HepG2 (cell line): ENCODE measurements at regions not wholly inside any gene's neighbourhood (a gene's known extent, or its start where the extent isn't known, plus 50 kb on each side); places are given as distances from the start of the nearest gene placed in this dataset.

Source experiments
- DBP ChIP-seq: sonication (generic); formaldehyde crosslinking; IDR thresholded peaks from 2 replicates; pipeline ENCODE4 v1.4.0; 2020; ENCODE audit warnings: missing genetic modification reagents; ENCODE audit errors: not compliant biosample characterization
- MAX ChIP-seq: IDR thresholded peaks from 2 replicates; pipeline ENCODE4 v1.6.1; 2012; ENCODE audit warnings: inconsistent platforms
- MEIS1 ChIP-seq: sonication (generic); formaldehyde crosslinking; IDR thresholded peaks from 2 replicates; pipeline ENCODE4 v1.9.0; 2021; ENCODE audit warnings: mild to moderate bottlenecking, missing genetic modification reagents, moderate library complexity, borderline replicate concordance
- NCOA2 ChIP-seq: sonication (generic); formaldehyde crosslinking; IDR thresholded peaks from 2 replicates; pipeline ENCODE4 v1.8.0; 2022; ENCODE audit warnings: inconsistent platforms
- RBAK ChIP-seq: sonication (generic); formaldehyde crosslinking; IDR thresholded peaks from 2 replicates; pipeline ENCODE4 v1.5.1; 2020; ENCODE audit warnings: mild to moderate bottlenecking, missing genetic modification reagents
- STAT6 ChIP-seq: sonication (generic); formaldehyde crosslinking; IDR thresholded peaks from 2 replicates; pipeline ENCODE4 v1.4.0; 2020; ENCODE audit warnings: missing genetic modification reagents, mild to moderate bottlenecking, borderline replicate concordance
- ZBTB7B ChIP-seq: sonication (generic); formaldehyde crosslinking; IDR thresholded peaks from 2 replicates; pipeline ENCODE4 v1.4.0; 2020; ENCODE audit warnings: missing genetic modification reagents
- ZFY ChIP-seq: sonication (generic); formaldehyde crosslinking; IDR thresholded peaks from 2 replicates; pipeline ENCODE4 v1.4.0; 2020; ENCODE audit warnings: missing genetic modification reagents
- ZKSCAN5 ChIP-seq: sonication (generic); formaldehyde crosslinking; IDR thresholded peaks from 2 replicates; pipeline ENCODE4 v1.5.1; 2020; ENCODE audit warnings: mild to moderate bottlenecking, missing genetic modification reagents
- ZNF205 ChIP-seq: IDR thresholded peaks from 2 replicates; pipeline ENCODE4 v1.6.1; 2018; ENCODE audit warnings: missing biosample characterization, missing genetic modification reagents
- ZNF24 ChIP-seq: fragments of 450-650 bp; IDR thresholded peaks from 2 replicates; pipeline ENCODE4 v1.6.1; 2017; ENCODE audit warnings: antibody characterized with exemption, mild to moderate bottlenecking
- ZNF547 ChIP-seq: sonication (generic); formaldehyde crosslinking; IDR thresholded peaks from 2 replicates; pipeline ENCODE4 v1.5.1; 2020; ENCODE audit warnings: mild to moderate bottlenecking, missing genetic modification reagents
- ZNF772 ChIP-seq: sonication (generic); formaldehyde crosslinking; IDR thresholded peaks from 2 replicates; pipeline ENCODE4 v1.5.0; 2020; ENCODE audit warnings: mild to moderate bottlenecking, missing genetic modification reagents
- TF ChIP-seq, protein P1 (sequence below): sonication (generic); formaldehyde crosslinking; IDR thresholded peaks from 2 replicates; pipeline ENCODE4 v1.4.0; 2020; ENCODE audit warnings: mild to moderate bottlenecking, missing genetic modification reagents
- TF ChIP-seq, protein P2 (sequence below): IDR thresholded peaks from 2 replicates; pipeline ENCODE4 v1.6.1; 2012; ENCODE audit warnings: low read depth, low read length, improper control_type of control experiment
- TF ChIP-seq, protein P3 (sequence below): sonication (generic); formaldehyde crosslinking; IDR thresholded peaks from 2 replicates; pipeline ENCODE4 v1.4.0; 2020; ENCODE audit warnings: missing genetic modification reagents
- TF ChIP-seq, protein P4 (sequence below): sonication (generic); formaldehyde crosslinking; IDR thresholded peaks from 2 replicates; pipeline ENCODE4 v1.4.0; 2020; ENCODE audit warnings: low read depth, mild to moderate bottlenecking, missing genetic modification reagents

DNA sequence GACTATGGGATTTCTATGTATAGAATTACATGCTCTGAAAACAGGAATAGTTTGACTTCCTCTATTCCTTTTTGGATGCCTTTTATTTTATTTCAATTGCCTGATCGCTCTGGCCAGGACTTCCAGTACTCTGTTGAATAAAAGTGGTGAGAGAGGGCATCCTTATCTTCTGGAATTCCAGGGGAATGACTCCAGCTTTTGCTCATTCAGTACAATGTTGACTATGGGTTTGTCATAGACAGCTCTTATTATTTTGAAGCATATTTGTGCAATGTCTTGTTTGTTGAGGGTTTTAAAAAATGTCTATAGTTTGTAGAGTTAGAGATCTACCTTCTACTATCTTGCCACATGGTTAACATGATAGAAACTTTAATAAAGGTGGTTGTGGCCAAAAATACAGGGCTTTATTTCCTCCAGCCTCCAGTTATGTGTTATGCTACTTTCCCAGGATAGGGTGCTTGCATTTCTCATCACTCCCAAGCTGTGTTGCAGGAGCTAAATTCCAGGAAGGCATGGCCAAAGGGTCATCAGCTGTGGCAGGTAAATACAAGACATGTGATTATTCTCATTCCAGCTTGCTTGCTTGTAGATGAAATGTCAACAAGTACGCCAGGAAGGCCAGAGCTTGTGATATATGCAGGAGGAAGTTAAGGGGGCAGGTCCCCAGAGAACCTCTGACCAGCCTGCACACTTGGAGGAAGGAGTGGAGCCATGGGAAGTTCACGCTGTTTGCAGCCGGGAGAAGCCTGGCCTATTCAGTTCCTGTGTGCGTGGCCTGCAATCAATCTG is 142.4 kb upstream of the CPXCR1 start (continued):
- TF ChIP-seq, protein P1, sequence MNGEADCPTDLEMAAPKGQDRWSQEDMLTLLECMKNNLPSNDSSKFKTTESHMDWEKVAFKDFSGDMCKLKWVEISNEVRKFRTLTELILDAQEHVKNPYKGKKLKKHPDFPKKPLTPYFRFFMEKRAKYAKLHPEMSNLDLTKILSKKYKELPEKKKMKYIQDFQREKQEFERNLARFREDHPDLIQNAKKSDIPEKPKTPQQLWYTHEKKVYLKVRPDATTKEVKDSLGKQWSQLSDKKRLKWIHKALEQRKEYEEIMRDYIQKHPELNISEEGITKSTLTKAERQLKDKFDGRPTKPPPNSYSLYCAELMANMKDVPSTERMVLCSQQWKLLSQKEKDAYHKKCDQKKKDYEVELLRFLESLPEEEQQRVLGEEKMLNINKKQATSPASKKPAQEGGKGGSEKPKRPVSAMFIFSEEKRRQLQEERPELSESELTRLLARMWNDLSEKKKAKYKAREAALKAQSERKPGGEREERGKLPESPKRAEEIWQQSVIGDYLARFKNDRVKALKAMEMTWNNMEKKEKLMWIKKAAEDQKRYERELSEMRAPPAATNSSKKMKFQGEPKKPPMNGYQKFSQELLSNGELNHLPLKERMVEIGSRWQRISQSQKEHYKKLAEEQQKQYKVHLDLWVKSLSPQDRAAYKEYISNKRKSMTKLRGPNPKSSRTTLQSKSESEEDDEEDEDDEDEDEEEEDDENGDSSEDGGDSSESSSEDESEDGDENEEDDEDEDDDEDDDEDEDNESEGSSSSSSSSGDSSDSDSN (CRISPR knock-in tag): peak; percentile 65
- TF ChIP-seq, protein P2, sequence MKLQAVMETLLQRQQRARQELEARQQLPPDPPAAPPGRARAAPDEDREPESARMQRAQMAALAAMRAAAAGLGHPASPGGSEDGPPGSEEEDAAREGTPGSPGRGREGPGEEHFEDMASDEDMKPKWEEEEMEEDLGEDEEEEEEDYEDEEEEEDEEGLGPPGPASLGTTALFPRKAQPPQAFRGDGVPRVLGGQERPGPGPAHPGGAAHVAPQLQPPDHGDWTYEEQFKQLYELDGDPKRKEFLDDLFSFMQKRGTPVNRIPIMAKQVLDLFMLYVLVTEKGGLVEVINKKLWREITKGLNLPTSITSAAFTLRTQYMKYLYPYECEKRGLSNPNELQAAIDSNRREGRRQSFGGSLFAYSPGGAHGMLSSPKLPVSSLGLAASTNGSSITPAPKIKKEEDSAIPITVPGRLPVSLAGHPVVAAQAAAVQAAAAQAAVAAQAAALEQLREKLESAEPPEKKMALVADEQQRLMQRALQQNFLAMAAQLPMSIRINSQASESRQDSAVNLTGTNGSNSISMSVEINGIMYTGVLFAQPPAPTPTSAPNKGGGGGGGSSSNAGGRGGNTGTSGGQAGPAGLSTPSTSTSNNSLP: peak; percentile 72
- TF ChIP-seq ZNF24: no peak
- 0 out of 2 replicates have a peak, but pooled peaks have one; percentile 71 for TF ChIP-seq STAT6
- TF ChIP-seq ZNF547 (CRISPR knock-in tag): peak; percentile 23; the same call in 1 of the 2 replicates
- TF ChIP-seq MAX: peak; percentile 87
- peak; percentile 30; the same call in 1 of the 2 replicates for TF ChIP-seq ZBTB7B (CRISPR knock-in tag)
- TF ChIP-seq NCOA2 (CRISPR knock-in tag): peak; percentile 98
- TF ChIP-seq, protein P3, sequence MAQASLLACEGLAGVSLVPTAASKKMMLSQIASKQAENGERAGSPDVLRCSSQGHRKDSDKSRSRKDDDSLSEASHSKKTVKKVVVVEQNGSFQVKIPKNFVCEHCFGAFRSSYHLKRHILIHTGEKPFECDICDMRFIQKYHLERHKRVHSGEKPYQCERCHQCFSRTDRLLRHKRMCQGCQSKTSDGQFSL (CRISPR knock-in tag): no peak
- TF ChIP-seq, protein P4, sequence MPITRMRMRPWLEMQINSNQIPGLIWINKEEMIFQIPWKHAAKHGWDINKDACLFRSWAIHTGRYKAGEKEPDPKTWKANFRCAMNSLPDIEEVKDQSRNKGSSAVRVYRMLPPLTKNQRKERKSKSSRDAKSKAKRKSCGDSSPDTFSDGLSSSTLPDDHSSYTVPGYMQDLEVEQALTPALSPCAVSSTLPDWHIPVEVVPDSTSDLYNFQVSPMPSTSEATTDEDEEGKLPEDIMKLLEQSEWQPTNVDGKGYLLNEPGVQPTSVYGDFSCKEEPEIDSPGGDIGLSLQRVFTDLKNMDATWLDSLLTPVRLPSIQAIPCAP (CRISPR knock-in tag): no peak
- no peak for TF ChIP-seq ZNF772 (CRISPR knock-in tag)
- 0 out of 2 replicates have a peak, but pooled peaks have one; percentile 62 for TF ChIP-seq MEIS1
- 0 out of 2 replicates have a peak, but pooled peaks have one; percentile 57 for TF ChIP-seq ZNF205 (CRISPR knock-in tag)
- no peak for TF ChIP-seq DBP (CRISPR knock-in tag)
- no peak for TF ChIP-seq RBAK (CRISPR knock-in tag)
- TF ChIP-seq ZFY (CRISPR knock-in tag): peak; percentile 45
- TF ChIP-seq ZKSCAN5 (CRISPR knock-in tag): no peak
